Endothelial cell (in vitro differentiated cells): ENCODE measurements at regions not wholly inside any gene's neighbourhood (a gene's known extent, or its start where the extent isn't known, plus 50 kb on each side); places are given as distances from the start of the nearest gene placed in this dataset.
"Not testable (repeated sequence)": the region's sequence is repeated elsewhere in the genome, so short reads cannot be mapped to it uniquely, and the experiment has no call there.

Experiments used
- DNase-seq: peaks from one replicate; pipeline ENCODE4 v3.0.0; 2021; ENCODE audit warnings: low spot score
- H3K27ac Mint-ChIP-seq: one replicate; pipeline ENCODE4 v1.8.0; 2021; ENCODE audit warnings: mixed read lengths, inconsistent platforms; ENCODE audit not compliant: unreplicated experiment
- H3K27me3 Mint-ChIP-seq: one replicate; pipeline ENCODE4 v1.8.0; 2021; ENCODE audit warnings: mild to moderate bottlenecking, moderate library complexity, mixed read lengths, inconsistent platforms; ENCODE audit not compliant: unreplicated experiment
- H3K36me3 Mint-ChIP-seq: one replicate; pipeline ENCODE4 v1.8.0; 2021; ENCODE audit warnings: mild to moderate bottlenecking, low read depth, mixed read lengths, inconsistent platforms; ENCODE audit not compliant: unreplicated experiment
- H3K4me1 Mint-ChIP-seq: one replicate; pipeline ENCODE4 v1.8.0; 2021; ENCODE audit warnings: mild to moderate bottlenecking, mixed read lengths, inconsistent platforms; ENCODE audit not compliant: unreplicated experiment
- H3K4me3 Mint-ChIP-seq: one replicate; pipeline ENCODE4 v1.8.0; 2021; ENCODE audit warnings: mild to moderate bottlenecking, mixed read lengths, inconsistent platforms; ENCODE audit not compliant: unreplicated experiment
- H3K9me3 Mint-ChIP-seq: one replicate; pipeline ENCODE4 v1.8.0; 2021; ENCODE audit warnings: mixed read lengths, inconsistent platforms; ENCODE audit not compliant: unreplicated experiment
- CTCF ChIP-seq: fragments of 200-600 bp; sonication (generic); IDR thresholded peaks from one replicate; pipeline ENCODE4 v1.5.0; 2021; ENCODE audit warnings: antibody characterized with exemption; ENCODE audit not compliant: unreplicated experiment

- H3K27me3 Mint-ChIP-seq: peaks cover 5% of the 10 kb centered on the region
- peaks cover 29% of the 10 kb centered on the region for H3K9me3 Mint-ChIP-seq
- TF ChIP-seq CTCF: no peak
- no peak for DNase-seq
- H3K27ac Mint-ChIP-seq: no peak overlapping the region
- H3K36me3 Mint-ChIP-seq: peaks cover 11% of the 10 kb centered on the region
- H3K4me3 Mint-ChIP-seq: no peak overlapping the region
- no peaks in the 10 kb centered on the region for H3K4me1 Mint-ChIP-seq
Observed at GRCh38 chr22:34639911-34640310, 426.0 kb upstream of the ISX start.

- H3K4me1 Mint-ChIP-seq: no peaks in the 10 kb centered on the region
- H3K36me3 Mint-ChIP-seq: no peaks in the 10 kb centered on the region
- no peak overlapping the region for H3K4me3 Mint-ChIP-seq
- no peak for TF ChIP-seq CTCF
- DNase-seq: no peak
- no peak overlapping the region for H3K27ac Mint-ChIP-seq
- H3K9me3 Mint-ChIP-seq: peaks cover 32% of the 10 kb centered on the region
- H3K27me3 Mint-ChIP-seq: no peaks in the 10 kb centered on the region
Observed at GRCh38 chr22:34645375-34645774, 420.6 kb upstream of the ISX start.

- Mint-ChIP-seq H3K27me3 (no peaks in the 10 kb centered on the region), H3K36me3 (no peaks in the 10 kb centered on the region), H3K9me3 (peaks cover 38% of the 10 kb centered on the region), H3K4me3 (no peak overlapping the region), H3K4me1 (no peaks in the 10 kb centered on the region), H3K27ac (no peak overlapping the region)
- TF ChIP-seq CTCF: no peak
- DNase-seq: no peak
Observed at GRCh38 chr22:34669001-34669400, 397.0 kb upstream of the ISX start.

- not testable (repeated sequence) for H3K27me3 Mint-ChIP-seq, H3K36me3 Mint-ChIP-seq, H3K27ac Mint-ChIP-seq, H3K4me1 Mint-ChIP-seq, DNase-seq, H3K4me3 Mint-ChIP-seq
- peaks cover 20% of the 10 kb centered on the region for H3K9me3 Mint-ChIP-seq
Observed at GRCh38 chr22:34683031-34683430, 382.9 kb upstream of the ISX start.

- not testable (repeated sequence) for DNase-seq
Observed at GRCh38 chr22:34684278-34684677, 381.7 kb upstream of the ISX start.

GRCh38 chr22:34687116-34687515 lies 378.8 kb upstream of the ISX start:
- DNase-seq: no peak
- H3K4me1 Mint-ChIP-seq: no peaks in the 10 kb centered on the region
- no peak for TF ChIP-seq CTCF
- H3K27me3 Mint-ChIP-seq: peaks cover 2% of the 10 kb centered on the region
- peak overlapping the region; percentile 27 for H3K27ac Mint-ChIP-seq
- H3K9me3 Mint-ChIP-seq: peaks cover 25% of the 10 kb centered on the region
- H3K4me3 Mint-ChIP-seq: no peak overlapping the region
- no peaks in the 10 kb centered on the region for H3K36me3 Mint-ChIP-seq

More at GRCh38 chr22:34684278-34684677, 381.7 kb upstream of the ISX start:
- H3K36me3 Mint-ChIP-seq, H3K4me3 Mint-ChIP-seq, H3K27ac Mint-ChIP-seq, H3K27me3 Mint-ChIP-seq, H3K4me1 Mint-ChIP-seq: not testable (repeated sequence)
- H3K9me3 Mint-ChIP-seq: peaks cover 20% of the 10 kb centered on the region
